ENCODE measurements at regions not wholly inside any gene's neighbourhood (a gene's known extent, or its start where the extent isn't known, plus 50 kb on each side); places are given as distances from the start of the nearest gene placed in this dataset.

DNA sequence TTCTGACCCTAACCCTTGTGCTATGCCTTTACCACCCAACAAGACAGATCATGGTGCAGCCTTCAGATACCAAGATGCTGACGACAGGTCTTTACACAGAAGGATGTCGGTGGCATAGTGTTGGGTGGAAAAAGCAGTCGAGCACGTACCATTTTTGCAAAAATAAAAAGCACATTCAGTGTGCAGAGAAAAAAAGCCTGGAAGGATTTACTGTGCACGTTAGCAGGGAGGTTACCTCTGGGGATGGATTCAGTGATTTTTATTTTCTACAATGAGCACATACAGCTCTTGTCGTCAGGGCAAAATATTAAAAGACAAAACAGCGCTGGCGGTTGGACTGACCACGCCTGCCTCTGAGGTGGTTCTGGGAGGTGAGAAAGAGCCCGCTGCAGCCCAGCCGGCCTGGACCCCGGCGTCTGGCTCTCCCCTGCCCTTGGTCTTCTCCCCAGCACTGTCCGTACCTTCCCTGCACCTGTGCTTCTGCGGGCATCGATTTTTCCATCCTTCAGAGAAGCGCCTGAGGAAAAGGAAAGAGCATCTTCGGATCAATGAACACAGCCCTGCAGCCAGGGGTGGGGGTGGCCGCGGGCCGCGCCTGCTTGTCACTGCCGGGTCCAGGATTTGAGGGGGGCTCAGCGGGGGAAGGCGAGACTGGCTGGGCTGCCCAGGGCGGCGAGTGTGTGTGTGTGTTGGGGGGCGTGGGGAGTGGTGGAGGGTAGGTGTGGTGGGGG lies 200.0 kb upstream of the IER5L start:
- no peak for DNase-seq

DNA sequence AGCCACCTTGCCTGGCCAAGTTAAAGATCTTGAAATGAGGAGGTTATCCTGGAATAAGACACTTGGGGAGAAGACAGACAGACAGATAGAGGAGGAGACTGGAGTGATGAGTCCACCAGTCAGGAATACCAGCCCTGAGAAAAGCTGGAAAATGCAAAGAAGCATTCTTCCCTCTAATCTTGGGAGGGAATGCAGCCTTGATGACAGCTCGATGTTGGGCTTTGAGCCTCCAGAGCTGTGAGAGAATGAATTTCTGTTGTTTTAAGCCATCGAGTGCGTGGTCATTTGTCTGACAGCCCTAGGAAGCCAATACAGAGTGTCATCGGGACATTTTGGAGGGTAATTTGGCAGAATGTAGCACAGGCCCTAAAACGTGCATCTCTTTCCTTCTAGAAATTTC lies 199.1 kb upstream of the IER5L start:
- no peak for DNase-seq

DNA sequence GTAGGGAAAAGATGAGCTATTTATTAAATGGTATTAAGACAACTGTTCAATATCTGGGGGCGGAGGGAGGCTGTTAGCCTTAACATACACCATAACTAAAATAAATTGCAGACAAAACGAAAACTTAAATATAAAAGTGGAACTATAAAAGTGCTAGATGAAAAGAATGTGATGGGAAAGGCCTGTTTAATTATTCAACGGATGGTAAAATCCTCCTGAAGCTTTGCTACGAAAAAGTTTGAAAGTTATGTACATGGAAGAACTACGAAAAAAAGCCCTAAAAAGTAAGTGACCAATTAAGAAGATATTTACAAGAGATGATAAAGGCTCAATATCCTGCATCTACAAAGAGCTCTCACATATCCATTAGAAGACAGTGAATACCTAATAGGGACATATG lies 197.8 kb upstream of the IER5L start:
- DNase-seq, result no peak

DNA sequence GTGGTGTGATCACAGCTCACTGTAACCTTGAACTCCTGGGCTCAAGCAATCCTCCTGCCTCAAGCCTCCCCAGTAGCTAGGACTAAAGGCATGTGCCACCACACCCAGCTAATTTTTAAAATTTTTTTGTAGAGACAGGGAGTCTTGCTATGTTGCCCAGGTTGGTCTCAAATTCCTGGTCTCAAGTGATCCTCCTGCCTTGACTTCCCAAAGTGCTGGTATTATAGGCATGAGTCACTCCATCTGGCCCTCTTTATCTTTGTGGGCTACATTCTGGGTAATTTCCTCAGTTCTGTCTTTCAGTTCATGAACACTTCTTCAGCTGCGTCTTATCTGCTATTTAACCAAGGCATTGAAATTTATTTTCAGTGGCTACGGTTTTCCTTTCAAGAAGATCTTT lies 196.6 kb upstream of the IER5L start:
- DNase-seq, result no peak

DNA sequence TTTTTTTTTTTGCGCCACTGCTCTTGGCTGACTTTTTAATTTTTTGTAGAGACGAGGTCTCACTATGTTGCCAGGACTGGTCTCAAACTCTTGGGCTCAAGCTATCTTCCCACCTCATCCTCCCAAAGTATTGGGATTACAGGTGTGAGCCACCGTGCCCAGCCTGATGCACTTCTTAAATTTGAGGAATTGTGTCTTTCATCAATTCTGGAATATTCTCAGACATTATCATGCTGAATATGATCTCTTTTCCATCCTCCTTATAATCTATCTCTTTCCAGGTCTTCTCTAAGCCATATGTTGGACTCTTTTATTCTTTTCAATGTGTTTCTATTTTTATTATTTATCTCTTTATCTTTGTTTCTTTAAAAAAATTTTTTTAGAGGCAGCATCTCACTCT lies 196.2 kb upstream of the IER5L start:
- no peak for DNase-seq

DNA sequence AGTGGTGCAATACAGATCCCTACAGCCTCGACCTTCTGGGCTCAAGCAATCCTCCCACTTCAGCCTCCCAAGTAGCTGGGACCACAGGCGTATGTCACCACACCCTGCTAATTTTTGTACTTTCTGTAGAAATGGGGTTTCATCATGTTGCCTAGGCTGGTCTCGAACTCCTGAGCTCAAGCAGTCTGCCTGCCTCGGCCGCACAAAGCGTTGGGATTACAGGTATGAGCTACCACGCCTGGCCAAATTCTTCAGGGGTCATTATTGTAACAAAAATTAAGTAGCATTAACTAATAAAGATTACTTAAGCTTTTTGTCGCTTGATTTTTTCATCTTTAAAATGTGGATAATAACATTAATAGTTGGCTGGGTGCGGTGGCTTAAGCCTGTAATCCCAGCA lies 195.3 kb upstream of the IER5L start:
- DNase-seq, result no peak

DNA sequence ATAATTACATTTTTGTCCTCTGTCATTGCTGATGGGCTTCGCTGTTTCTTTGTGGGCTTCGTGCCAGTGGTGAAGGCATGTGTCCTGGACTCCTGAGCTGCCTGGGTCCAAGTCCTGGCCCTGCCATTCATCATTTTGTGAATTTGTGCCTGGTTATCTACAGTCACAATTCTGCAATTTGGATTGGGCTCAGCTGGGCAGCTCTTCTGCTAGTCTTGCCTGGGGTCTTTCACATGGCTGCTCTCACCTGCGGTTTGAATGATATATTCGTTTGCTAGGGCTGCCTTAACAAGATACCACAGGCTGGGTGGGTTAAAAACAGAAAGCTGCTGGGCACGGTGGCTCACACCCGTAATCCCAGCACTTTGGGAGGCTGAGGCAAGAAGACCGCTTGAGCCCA lies 192.7 kb upstream of the IER5L start:
- no peak for DNase-seq

DNA sequence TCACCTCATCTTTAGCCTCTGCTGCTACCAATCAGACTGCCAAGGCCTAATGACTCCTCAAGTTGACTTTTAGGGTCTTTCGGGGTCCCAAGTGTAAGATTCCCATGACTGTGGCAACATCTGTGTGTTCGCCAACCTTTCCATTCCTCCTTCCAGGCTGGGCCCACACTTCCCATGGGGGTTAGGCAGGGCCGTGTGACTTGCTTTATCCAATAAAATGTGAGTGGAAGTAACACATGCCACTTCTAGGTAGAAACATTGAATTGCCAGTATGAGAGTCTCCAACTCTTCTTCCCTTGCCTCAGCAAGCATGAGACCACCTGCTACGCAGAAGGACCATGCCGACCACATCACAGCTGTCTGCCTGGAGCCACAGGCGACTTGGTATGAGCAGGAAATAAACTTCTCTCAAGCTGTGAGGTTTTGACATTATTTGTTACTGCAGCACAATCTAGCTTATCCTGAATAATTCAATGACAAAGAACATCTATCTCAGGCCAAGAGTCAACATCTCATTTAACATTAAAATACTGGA lies 190.4 kb upstream of the IER5L start:
- DNase-seq, result no peak

DNA sequence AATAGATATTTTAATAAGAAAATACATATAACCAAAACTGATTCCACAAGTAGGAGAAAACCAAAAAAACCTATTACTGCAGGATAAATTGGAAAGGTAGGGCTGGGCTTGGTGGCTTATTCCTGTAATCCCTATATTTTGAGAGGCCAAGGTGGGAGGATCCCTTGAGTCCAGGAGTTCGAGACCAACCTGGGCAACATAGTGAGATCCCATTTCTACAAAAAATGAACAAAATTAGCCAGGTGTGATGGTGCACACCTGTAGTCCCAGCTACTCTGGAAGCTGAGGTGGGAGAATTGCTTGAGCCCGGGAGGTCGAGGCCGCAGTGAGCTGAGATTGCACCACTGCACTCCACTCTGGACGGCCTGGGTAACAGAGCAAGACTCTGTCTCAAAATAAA lies 189.2 kb upstream of the IER5L start:
- no peak for DNase-seq

DNA sequence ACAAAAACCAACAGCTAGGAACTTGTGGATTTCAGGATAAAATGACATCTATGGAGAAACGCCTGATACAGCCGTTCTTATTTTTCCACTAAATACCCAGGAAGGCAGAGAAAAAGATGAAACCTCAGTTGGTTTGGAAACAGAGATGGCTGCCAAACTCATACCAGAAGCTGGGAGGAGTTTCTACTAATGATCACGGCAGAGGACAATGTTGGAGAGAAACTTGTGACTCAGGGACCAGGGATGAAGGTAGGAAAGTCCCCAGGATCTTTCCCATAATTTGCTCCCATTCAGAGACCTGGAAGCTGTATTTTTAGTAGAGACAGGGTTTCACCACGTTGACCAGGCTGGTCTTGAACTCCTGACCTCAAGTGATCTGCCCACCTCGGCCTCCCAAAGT lies 187.1 kb upstream of the IER5L start:
- DNase-seq, result no peak

DNA sequence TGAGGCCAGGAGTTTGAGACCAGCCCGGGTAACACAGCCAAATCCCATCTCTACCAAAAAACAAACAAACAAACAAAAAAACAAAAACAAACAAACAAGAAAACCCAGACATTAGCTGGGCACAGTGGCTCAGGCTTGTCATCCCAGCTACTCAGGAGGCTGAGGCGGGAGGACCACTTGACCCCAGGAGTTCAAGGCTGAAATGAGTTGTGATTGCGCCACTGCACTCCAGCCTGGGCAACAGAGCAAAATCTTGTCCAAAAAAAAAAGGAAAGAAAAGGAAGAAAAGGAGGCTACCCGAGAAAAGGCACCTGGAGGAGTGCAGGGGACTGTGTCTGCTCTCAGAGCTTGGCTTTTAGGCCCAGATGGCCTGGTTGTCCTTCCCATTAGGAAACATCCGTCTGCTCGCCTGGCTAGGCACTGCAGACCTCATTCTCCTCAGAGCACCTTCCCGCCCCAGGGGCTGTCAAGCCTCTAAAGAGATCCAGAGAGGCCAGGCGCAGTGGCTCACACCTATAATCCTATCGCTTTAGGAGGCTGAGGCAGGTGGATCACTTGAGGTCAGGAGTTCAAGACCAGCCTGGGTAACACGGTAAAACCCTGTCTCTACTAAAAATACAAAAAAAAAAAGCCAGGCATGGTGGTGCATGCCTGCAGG lies 185.3 kb upstream of the IER5L start:
- DNase-seq, result no peak

DNA sequence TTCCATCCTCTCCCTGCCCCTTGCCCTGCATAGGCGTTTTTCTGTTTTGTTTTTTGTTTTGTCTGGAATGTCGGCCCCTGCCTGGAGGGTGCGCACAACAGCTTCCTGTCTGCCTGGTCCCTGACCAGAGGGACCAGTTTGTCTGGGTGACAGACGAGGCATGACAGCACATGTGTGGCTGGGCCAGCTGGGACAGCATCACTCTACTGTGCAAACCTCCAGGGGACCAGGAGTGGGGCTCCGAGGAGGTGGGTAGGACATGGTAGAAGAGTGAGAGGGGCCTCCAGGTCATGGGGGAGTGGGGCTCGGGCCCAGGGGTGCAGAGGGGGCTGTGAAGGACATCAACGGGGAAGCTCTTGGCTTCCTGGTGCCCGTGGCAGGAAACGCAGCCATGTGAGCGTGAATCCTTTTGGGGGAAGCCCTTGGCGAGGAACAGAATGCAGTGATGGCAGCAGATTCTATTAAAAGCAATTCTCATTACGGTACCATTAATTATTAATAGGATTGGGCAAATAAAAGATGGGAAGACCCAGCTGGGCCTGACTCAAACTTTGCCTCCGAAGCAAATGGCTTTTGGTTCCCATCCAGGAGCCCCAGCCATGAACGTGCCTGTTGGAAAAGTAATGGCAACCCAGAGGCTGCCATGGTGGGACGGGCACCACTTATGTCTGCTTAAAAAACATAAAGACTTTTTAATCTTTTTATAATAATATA lies 184.4 kb upstream of the IER5L start:
- DNase-seq, result no peak

DNA sequence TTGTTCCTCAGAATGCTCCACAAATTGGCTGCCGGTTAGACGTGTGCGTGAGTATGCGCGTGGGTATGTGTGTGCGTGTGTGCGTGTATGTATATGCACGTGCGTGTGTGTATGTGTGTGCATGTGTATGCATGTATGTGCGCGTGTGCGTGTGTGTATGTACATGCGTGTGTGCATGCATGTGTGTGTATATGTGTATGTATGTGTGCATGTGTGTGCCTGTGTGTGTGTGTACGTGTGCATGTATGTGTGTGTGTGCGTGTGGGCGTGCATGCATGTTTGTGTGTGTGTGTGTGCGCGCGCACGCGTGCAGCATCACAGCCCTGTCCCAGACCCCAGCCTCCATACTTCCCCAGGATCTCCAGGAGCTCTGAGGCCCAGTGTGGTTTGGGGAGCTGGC lies 183.1 kb upstream of the IER5L start:
- no peak for DNase-seq

DNA sequence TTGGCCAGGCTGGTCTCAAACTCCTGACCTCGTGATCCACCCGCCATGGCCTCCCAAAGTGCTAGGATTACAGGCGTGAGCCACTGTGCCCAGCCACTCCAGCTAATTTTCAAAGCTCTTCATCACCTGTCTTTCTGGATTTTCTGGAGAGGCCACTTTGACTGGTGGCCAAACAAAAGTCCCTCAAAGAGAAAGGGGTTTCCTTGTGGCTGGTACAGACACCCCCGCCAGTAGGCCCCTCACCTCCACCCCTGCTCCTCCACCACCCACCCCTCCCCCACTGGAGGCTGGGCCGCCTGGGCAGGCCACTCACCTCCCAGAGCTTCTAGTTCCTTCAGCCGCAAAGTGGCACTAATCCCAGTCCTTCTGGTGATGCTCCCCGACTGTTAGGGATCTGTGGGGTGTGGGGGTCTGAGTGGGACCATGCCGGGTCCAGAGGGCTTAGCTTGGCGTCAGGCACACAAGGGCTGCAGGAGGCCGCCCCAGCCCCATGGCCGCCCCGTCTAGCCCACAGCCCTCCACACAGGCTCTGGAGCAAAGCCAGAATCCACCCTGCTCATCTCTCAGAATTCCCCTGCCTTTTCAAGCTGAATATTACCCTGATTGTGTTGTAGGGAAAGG lies 182.0 kb upstream of the IER5L start:
- no peak for DNase-seq

DNA sequence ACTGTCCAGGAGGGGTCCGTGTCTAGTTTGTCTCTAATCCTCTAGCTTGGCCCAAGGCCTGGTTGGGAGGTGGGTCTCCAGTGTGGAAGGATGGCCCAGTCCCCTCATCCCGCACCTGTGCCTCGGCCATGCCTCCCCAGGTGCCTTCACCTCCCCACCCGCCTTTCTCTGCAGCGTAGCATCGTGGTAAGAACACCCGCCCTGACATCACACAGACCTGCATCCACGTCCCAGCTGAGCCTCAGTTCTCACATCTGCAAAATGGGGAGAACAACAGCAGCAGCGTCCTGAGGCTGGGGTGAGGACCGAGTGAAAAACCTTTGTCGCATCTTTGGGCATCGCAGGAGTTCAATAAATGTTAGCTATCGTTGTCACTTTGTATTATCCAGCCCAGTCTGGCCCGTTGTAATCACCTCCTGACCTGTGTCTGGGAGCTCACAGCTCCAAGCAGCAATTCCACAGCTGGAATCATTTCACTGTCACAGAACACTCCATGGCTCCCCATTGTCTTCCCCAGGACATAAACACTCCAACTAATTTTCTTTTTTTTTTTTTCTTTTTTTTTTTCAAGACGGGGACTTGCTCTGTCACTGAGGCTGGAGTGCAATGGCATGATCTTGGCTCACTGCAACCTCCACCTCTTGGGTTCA lies 181.2 kb upstream of the IER5L start:
- no peak for DNase-seq

DNA sequence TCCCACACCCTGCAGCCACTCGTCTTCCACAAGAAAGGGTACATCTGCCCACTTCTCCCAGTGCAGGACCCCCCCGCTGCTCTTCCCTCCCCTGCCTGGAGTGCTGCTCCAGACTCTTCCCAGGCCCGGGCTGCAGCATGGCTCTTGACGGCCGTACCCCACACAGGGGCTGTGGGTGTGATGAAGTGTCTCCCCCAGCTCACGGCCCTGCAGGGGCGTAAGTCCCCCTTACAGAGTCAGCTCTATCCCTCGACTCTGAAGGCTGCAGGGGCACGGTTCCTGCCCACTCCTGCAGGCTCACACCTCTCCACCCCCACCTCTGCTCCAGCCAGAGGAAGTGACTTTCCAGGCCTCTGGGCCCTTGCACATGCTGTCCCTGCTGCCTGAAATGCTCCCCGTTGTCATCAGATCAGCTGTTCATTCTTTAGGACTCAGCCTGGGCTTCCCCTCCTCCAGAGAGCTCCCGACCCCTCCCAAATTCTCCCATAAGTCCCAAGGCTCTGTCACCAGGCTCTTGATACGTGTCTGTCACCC lies 180.6 kb upstream of the IER5L start:
- DNase-seq, result no peak

DNA sequence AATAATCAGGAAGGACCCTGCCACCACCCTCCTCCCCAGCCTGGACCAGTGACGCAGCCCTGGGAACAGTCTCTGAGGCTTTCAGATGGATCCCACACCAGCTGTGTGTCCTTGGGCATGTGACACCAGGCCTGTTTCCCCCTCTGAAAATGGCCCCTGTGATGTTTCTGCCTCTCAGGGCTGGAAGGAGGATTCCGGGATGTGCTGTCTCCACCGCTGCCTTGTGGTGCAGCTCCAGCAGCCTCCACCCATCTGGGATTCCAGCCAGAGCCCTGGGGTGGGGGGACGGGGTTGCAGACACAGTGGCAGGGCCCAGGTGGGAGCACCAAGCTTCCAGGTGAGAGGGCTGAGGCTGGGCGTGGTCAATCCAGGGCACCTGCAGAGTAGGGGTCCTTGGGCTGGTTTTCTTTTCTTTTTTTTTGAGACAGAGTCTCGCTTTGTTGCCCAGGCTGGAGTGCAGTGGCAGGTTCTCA lies 179.7 kb upstream of the IER5L start:
- no peak for DNase-seq

DNA sequence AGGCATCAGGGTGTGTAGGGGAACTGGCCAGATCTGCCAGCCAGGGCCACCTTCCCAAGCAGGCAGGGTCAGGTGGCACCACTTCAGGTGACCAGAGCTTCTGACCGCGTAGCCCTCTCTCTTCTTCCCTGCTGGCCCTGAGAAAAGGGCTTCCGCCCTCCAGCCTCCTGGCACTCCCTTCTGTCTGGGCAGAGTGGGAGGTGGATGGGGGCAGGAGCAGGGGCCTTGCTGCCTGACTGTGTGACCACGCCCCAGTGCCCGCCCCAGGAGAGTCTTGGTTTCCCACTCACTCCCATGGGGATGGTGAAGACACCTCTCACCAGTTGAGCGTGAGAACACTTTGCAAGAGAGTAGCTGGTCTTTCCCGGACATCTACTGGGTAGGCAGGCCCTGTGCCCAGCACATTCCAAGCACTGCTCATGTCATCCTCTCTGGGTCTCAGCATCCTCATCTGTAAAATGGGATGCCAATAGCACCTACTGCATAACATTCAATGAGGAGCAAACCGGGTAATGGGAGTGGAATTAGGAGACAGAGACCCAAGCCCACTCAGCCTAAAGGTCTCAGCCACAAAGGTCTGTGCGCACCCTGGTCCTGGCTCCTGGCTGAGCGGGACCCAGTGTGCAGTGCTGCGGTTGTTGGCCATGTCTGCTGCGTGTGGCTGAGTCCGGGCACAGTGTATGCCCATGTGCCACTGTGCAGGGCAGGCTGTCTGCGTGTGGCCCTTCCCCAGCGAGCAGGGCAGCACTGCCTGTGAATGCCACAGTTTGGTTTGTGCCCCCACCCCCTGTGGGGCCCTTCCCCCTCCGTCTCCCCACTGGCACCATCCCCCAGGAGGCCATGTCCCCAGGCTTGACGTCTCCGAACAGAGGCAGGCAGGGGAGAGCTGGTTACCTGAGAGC lies 179.1 kb upstream of the IER5L start:
- DNase-seq, result no peak

DNA sequence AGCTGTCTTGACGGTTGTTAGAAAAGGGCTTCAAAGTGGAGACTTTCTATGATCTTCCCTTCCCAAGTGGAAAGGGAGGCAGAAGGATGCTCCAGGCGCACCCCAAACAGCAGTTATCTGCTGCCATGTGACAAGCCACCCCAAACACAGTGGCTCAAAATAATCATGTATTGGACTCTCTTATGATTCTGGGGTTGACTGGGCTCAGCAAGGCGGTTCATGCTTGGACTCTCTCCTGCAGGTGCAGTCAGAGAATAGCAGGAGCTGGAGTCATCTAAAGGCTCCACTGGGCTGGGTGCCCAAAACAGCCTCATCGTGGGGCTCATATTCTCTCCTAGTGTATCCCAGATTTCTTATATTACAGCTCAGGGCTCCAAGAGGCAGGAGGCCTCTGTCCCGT lies 177.6 kb upstream of the IER5L start:
- no peak for DNase-seq

DNA sequence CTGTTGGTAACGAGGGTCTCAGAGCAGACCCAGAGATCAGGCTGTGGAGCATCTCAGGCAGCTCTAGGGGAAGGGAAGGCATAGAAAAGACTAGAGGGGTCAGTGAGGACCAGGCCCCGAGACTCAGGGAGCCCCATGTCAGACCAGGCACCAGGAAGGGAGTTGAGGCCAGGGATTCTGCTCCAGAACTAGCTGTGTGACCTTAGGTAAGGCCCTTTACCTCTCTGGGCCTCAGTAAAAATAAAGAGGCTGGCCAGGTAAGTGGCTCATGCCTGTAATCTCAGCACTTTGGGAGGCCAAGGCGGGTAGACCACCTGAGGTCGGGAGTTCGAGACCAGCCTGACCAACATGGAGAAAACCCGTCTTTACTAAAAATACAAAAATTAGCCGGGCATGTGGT lies 176.4 kb upstream of the IER5L start:
- DNase-seq, result no peak

DNA sequence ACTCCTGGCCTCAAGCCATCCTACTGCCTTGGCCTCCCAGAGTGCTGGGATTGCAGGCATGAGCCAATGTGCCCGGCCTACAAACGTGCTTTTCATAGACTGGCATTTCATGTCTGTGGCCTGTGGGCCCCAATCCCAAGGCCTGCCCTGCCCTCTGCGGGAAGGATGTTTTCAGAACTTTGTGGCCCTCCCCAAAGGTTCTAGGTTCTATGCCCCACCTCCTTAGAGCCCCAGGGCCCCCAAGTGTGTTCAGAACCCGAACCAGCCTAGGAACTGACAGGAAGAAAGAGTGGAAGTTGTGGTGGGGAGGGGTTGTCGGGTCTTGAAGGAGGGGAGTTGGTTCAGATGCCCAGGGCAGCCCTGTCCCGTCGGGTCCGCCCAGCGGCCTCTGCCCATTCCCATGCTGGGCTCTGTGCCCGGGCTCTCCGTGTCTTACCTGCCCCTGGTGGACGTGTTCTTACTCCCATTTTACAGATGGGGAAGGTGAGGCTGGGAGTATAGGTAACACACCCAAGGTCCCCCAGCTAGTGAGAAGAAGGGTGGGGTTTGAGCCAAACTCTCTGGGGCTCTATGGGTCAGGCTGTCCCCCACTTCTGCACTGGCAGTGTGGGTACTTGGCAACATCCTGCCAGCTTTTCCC lies 175.8 kb upstream of the IER5L start:
- no peak for DNase-seq

Data from stimulated activated CD4-positive, alpha-beta T cell treated with anti-CD3 and anti-CD28 coated beads, Interleukin-4, amount 100 ng/mL, for 24 hours (primary cell).